H9 (cell line): ENCODE measurements at regions not wholly inside any gene's neighbourhood (a gene's known extent, or its start where the extent isn't known, plus 50 kb on each side); places are given as distances from the start of the nearest gene placed in this dataset.

Experiments
- DNase-seq: peaks from one replicate; pipeline ENCODE4 v3.0.0-alpha.2; 2017
- H2AFZ ChIP-seq: one replicate; pipeline ENCODE4 v1.6.1; 2013; ENCODE audit warnings: mild to moderate bottlenecking, low read length, control low read depth, moderate library complexity
- H2AK5ac ChIP-seq: 2 replicates; pipeline ENCODE4 v1.6.1; 2013; ENCODE audit warnings: low read length, control low read depth, mixed read lengths; ENCODE audit not compliant: insufficient read length
- H2BK120ac ChIP-seq: one replicate; pipeline ENCODE4 v1.6.1; 2013; ENCODE audit warnings: low read depth, mild to moderate bottlenecking, low read length, control low read depth, inconsistent platforms; ENCODE audit not compliant: poor library complexity, severe bottlenecking
- H2BK12ac ChIP-seq: 2 replicates; pipeline ENCODE4 v1.6.1; 2013; ENCODE audit warnings: low read length, control low read depth, mixed read lengths, low read depth; ENCODE audit not compliant: insufficient read length
- H2BK15ac ChIP-seq: 2 replicates; pipeline ENCODE4 v1.6.1; 2013; ENCODE audit warnings: low read depth, low read length, control low read depth
- H2BK20ac ChIP-seq: one replicate; pipeline ENCODE4 v1.6.1; 2013; ENCODE audit warnings: low read depth, mild to moderate bottlenecking, low read length, control low read depth, inconsistent platforms; ENCODE audit not compliant: poor library complexity, severe bottlenecking
- H2BK5ac ChIP-seq: 2 replicates; pipeline ENCODE4 v1.6.1; 2013; ENCODE audit warnings: low read length, control low read depth, mixed read lengths; ENCODE audit not compliant: insufficient read length
- H3K14ac ChIP-seq: 2 replicates; pipeline ENCODE4 v1.6.1; 2013; ENCODE audit warnings: low read length, control low read depth; ENCODE audit not compliant: insufficient read depth
- H3K18ac ChIP-seq: 2 replicates; pipeline ENCODE4 v1.6.1; 2013; ENCODE audit warnings: low read depth, mild to moderate bottlenecking, mixed read lengths, low read length, control low read depth; ENCODE audit not compliant: insufficient read length
- H3K23ac ChIP-seq: 2 replicates; pipeline ENCODE4 v1.6.1; 2013; ENCODE audit warnings: low read length, control low read depth, mixed read lengths, low read depth; ENCODE audit not compliant: insufficient read length
- H3K23me2 ChIP-seq: 2 replicates; pipeline ENCODE4 v1.6.1; 2013; ENCODE audit warnings: low read depth, mild to moderate bottlenecking, mixed read lengths, low read length, control low read depth; ENCODE audit not compliant: insufficient read length, poor library complexity, severe bottlenecking
- H3K27ac ChIP-seq: 2 replicates; pipeline ENCODE4 v1.5.1; 2013; ENCODE audit warnings: low read length, control low read depth, mixed read lengths, low read depth; ENCODE audit not compliant: insufficient read length
- H3K27me3 ChIP-seq: 2 replicates; pipeline ENCODE4 v1.6.1; 2013; ENCODE audit warnings: low read length, control low read depth, inconsistent platforms; ENCODE audit not compliant: insufficient read depth
- H3K4ac ChIP-seq: 2 replicates; pipeline ENCODE4 v1.6.1; 2013; ENCODE audit warnings: low read depth, mild to moderate bottlenecking, control low read depth, inconsistent platforms, low read length, moderate library complexity
- H3K4me1 ChIP-seq: 2 replicates; pipeline ENCODE4 v1.6.1; 2013; ENCODE audit warnings: low read length, control low read depth, inconsistent platforms; ENCODE audit not compliant: insufficient read depth
- H3K4me2 ChIP-seq: 2 replicates; pipeline ENCODE4 v1.6.1; 2013; ENCODE audit warnings: low read length, control low read depth, mixed read lengths; ENCODE audit not compliant: insufficient read length, insufficient read depth
- H3K56ac ChIP-seq: 2 replicates; pipeline ENCODE4 v1.6.1; 2013; ENCODE audit warnings: low read depth, mild to moderate bottlenecking, mixed read lengths, low read length, control low read depth; ENCODE audit not compliant: insufficient read length
- H3K79me1 ChIP-seq: 2 replicates; pipeline ENCODE4 v1.6.1; 2013; ENCODE audit warnings: low read depth, mild to moderate bottlenecking, moderate library complexity, low read length, control low read depth, inconsistent platforms; ENCODE audit not compliant: insufficient read depth, poor library complexity, severe bottlenecking
- H3K79me2 ChIP-seq: 2 replicates; pipeline ENCODE4 v1.6.1; 2013; ENCODE audit warnings: low read length, control low read depth, inconsistent platforms; ENCODE audit not compliant: insufficient read depth
- H3K9ac ChIP-seq: 2 replicates; pipeline ENCODE4 v1.6.1; 2013; ENCODE audit warnings: low read length, control low read depth, mixed read lengths; ENCODE audit not compliant: insufficient read length; ENCODE audit errors: extremely low read depth
- H3K9me3 ChIP-seq: one replicate; pipeline ENCODE4 v1.6.1; 2013; ENCODE audit warnings: low read depth, low read length, inconsistent platforms; ENCODE audit not compliant: control insufficient read depth
- H3T11ph ChIP-seq: one replicate; pipeline ENCODE4 v1.6.1; 2013; ENCODE audit warnings: mild to moderate bottlenecking, low read length, control low read depth, inconsistent platforms
- H4K20me1 ChIP-seq: one replicate; pipeline ENCODE4 v1.6.1; 2013; ENCODE audit not compliant: control insufficient read depth, insufficient read length, insufficient read depth
- H4K5ac ChIP-seq: 2 replicates; pipeline ENCODE4 v1.6.1; 2013; ENCODE audit warnings: low read depth, mild to moderate bottlenecking, mixed read lengths, low read length, control low read depth; ENCODE audit not compliant: insufficient read length
- H4K8ac ChIP-seq: replicated peaks from 2 replicates; pipeline ENCODE4 v1.6.1; 2013; ENCODE audit warnings: low read length, control low read depth, mixed read lengths, low read depth; ENCODE audit not compliant: insufficient read length
- H4K91ac ChIP-seq: 2 replicates; pipeline ENCODE4 v1.6.1; 2013; ENCODE audit warnings: low read depth, mild to moderate bottlenecking, moderate library complexity, mixed read lengths, low read length, control low read depth; ENCODE audit not compliant: insufficient read length
- H3K27ac Mint-ChIP-seq, 3 experiments: 2 replicates in 2 of 3; 3 replicates in 1 of 3; pipeline ENCODE4 v1.8.0; 2020 to 2021; ENCODE audit warnings: mixed read lengths in 3 of 3, mild to moderate bottlenecking in 1 of 3, moderate library complexity in 1 of 3
- H3K27me3 Mint-ChIP-seq: 2 replicates; pipeline ENCODE4 v1.8.0; 2021; ENCODE audit warnings: low read depth, mild to moderate bottlenecking, moderate library complexity, mixed read lengths
- H3K36me3 Mint-ChIP-seq, 3 experiments: 2 replicates in 2 of 3; 3 replicates in 1 of 3; pipeline ENCODE4 v1.8.0; 2020 to 2021; ENCODE audit warnings: low read depth in 3 of 3, mixed read lengths in 3 of 3; ENCODE audit not compliant: insufficient read depth in 1 of 3
- H3K4me1 Mint-ChIP-seq, 2 experiments: 2 replicates each; pipeline ENCODE4 v1.8.0; 2020; ENCODE audit warnings: mixed read lengths in 2 of 2
- H3K4me3 Mint-ChIP-seq, 2 experiments: 2 replicates in 1 of 2; 3 replicates in 1 of 2; pipeline ENCODE4 v1.8.0; 2020 to 2021; ENCODE audit warnings: mild to moderate bottlenecking in 2 of 2, mixed read lengths in 2 of 2, moderate library complexity in 1 of 2
- H3K9me3 Mint-ChIP-seq, 2 experiments: 2 replicates in 1 of 2; 3 replicates in 1 of 2; pipeline ENCODE4 v1.8.0; 2020; ENCODE audit warnings: mild to moderate bottlenecking in 2 of 2, mixed read lengths in 2 of 2, moderate library complexity in 1 of 2
- WGBS: extraction: QIAGEN DNeasy Blood & Tissue Kit; methylation state at CpG from one replicate; pipeline ENCODE4 v1.1.7; 2013; ENCODE audit warnings: missing lambda C conversion rate, low lambda C conversion rate, mixed read lengths; ENCODE audit not compliant: insufficient read length; ENCODE audit errors: extremely low coverage; 5-methylcytosine and 5-hydroxymethylcytosine counted together
- TF ChIP-seq, protein P1 (sequence below): fragments of 200-600 bp; sonication (generic); conservative IDR thresholded peaks from 3 replicates; pipeline ENCODE4 v1.8.0; 2021; ENCODE audit warnings: antibody characterized with exemption, mild to moderate bottlenecking

DNA sequence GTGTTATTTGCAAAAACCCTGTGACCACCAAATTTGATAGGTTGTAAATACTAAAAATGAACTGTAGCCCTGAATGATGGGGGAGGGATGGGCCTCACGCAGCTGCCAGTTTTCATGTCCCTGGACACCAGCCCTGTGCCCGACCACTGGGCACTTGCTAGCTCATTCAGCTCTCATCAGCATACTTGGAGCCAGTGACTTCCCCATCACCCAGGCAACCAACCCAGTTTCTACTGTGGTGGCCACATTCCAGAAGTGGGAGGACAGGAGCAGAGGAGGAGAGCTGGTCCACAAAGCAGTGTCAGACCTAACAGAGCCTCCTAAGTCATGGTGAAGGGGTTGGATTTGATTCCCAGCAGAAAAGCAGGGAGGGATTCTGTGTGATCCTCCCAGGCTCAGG is 128.2 kb downstream of the CPEB2 start:
- H3K27me3 ChIP-seq = no peaks in the 10 kb centered on the region
- H3K79me2 ChIP-seq = no peaks in the 10 kb centered on the region
- Mint-ChIP-seq H3K4me3 (no peak overlapping the region), H3K27ac (no peak overlapping the region), H3K4me1 (no peaks in the 10 kb centered on the region), H3K27me3 (no peaks in the 10 kb centered on the region), H3K9me3 (peaks cover 11 to 18% of the 10 kb centered on the region in 2 experiments), H3K36me3 (peaks cover 7 to 11% (median 10%) of the 10 kb centered on the region in 3 experiments)
- H2AFZ ChIP-seq = no peak overlapping the region
- no peak overlapping the region for H4K8ac ChIP-seq
- H3T11ph ChIP-seq = no peak overlapping the region
- H2BK20ac ChIP-seq = no peak overlapping the region
- no peak overlapping the region for H3K56ac ChIP-seq
- no peak overlapping the region for H3K18ac ChIP-seq
- no peaks in the 10 kb centered on the region for H4K20me1 ChIP-seq
- H3K9ac ChIP-seq = no peak overlapping the region
- no peak overlapping the region for H3K4ac ChIP-seq
- H2BK120ac ChIP-seq = no peak overlapping the region
- no peak overlapping the region for H3K27ac ChIP-seq
- no peak overlapping the region for H4K5ac ChIP-seq
- H2BK15ac ChIP-seq = no peak overlapping the region
- H3K23ac ChIP-seq = no peak overlapping the region
- H3K4me1 ChIP-seq = no peaks in the 10 kb centered on the region
- H3K9me3 ChIP-seq = no peaks in the 10 kb centered on the region
- no peak overlapping the region for H4K91ac ChIP-seq
- no peaks in the 10 kb centered on the region for H3K79me1 ChIP-seq
- TF ChIP-seq, protein P1, sequence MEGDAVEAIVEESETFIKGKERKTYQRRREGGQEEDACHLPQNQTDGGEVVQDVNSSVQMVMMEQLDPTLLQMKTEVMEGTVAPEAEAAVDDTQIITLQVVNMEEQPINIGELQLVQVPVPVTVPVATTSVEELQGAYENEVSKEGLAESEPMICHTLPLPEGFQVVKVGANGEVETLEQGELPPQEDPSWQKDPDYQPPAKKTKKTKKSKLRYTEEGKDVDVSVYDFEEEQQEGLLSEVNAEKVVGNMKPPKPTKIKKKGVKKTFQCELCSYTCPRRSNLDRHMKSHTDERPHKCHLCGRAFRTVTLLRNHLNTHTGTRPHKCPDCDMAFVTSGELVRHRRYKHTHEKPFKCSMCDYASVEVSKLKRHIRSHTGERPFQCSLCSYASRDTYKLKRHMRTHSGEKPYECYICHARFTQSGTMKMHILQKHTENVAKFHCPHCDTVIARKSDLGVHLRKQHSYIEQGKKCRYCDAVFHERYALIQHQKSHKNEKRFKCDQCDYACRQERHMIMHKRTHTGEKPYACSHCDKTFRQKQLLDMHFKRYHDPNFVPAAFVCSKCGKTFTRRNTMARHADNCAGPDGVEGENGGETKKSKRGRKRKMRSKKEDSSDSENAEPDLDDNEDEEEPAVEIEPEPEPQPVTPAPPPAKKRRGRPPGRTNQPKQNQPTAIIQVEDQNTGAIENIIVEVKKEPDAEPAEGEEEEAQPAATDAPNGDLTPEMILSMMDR = no peak
- H2BK12ac ChIP-seq = no peak overlapping the region
- no peak overlapping the region for H2BK5ac ChIP-seq
- no peaks in the 10 kb centered on the region for H3K23me2 ChIP-seq
- H3K14ac ChIP-seq = no peak overlapping the region
- no peak for DNase-seq
- no peak overlapping the region for H3K4me2 ChIP-seq
- no peak overlapping the region for H2AK5ac ChIP-seq
- WGBS = no CpG with 5 or more reads among the region's 2 CpGs
